HL-60 (cell line): ENCODE measurements at regions not wholly inside any gene's neighbourhood (a gene's known extent, or its start where the extent isn't known, plus 50 kb on each side); places are given as distances from the start of the nearest gene placed in this dataset.
"Not testable (repeated sequence)": the region's sequence is repeated elsewhere in the genome, so short reads cannot be mapped to it uniquely, and the experiment has no call there.

Experiments
- DNase-seq, 2 experiments: peaks; one replicate each; pipeline ENCODE4 v3.0.0-alpha.2; 2010 to 2020; ENCODE audit warnings: low read depth in 1 of 2, low spot score in 1 of 2
- H3K27ac ChIP-seq: fragments of 250-450 bp; sonication (Bioruptor Pico); replicated peaks from 2 replicates; pipeline ENCODE4 v1.5.1; 2020; ENCODE audit warnings: mild to moderate bottlenecking, moderate library complexity
- H3K27me3 ChIP-seq: fragments of 250-450 bp; sonication (Bioruptor Pico); 2 replicates; pipeline ENCODE4 v1.5.1; 2021; ENCODE audit warnings: mild to moderate bottlenecking, moderate library complexity; ENCODE audit not compliant: insufficient read depth, poor library complexity, severe bottlenecking
- H3K4me3 ChIP-seq: replicated peaks from 2 replicates; pipeline ENCODE4 v1.5.1; 2011; ENCODE audit warnings: mild to moderate bottlenecking, control low read depth, low read length; ENCODE audit not compliant: insufficient read depth
- GABPA ChIP-seq: IDR thresholded peaks from 2 replicates; pipeline ENCODE4 v1.6.1; 2012; ENCODE audit warnings: low read depth
- POLR2AphosphoS5 ChIP-seq: IDR thresholded peaks from 2 replicates; pipeline ENCODE4 v1.6.1; 2012; ENCODE audit warnings: low read depth
- SPI1 ChIP-seq: IDR thresholded peaks from 2 replicates; pipeline ENCODE4 v1.6.1; 2012; ENCODE audit warnings: low read depth, mild to moderate bottlenecking, borderline replicate concordance
- TF ChIP-seq, protein P1 (sequence below): IDR thresholded peaks from one replicate; pipeline ENCODE4 v1.5.1; 2011; ENCODE audit warnings: low read length, control low read depth, inconsistent platforms; ENCODE audit not compliant: insufficient read depth
- TF ChIP-seq, protein P2 (sequence below): IDR thresholded peaks from 2 replicates; pipeline ENCODE4 v1.6.1; 2012; ENCODE audit warnings: low read depth; ENCODE audit not compliant: insufficient replicate concordance

DNA sequence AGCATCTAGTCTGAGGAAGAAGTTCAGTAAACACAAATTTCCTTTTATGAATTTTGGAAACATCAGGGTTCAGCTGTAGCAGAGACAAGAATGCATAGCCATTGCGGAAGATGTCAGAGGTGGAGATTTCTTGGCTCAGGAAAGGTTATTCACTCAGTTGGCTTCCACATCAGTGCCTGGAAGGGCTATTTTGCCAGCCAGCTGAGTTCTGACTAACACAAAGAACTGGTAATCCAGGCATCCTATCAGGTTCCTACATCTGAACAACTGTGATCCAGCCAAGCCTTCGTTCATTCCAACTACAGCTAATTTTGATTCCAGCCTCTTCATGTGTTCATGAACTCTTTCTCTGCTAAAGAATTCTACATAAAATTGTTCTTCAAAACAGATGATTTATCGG is 965.6 kb downstream of the XPNPEP1 start:
- H3K27ac ChIP-seq, result no peak overlapping the region
- no peak overlapping the region for H3K4me3 ChIP-seq
- DNase-seq, result no peak
- H3K27me3 ChIP-seq, result no peaks in the 10 kb centered on the region
- TF ChIP-seq, protein P1, sequence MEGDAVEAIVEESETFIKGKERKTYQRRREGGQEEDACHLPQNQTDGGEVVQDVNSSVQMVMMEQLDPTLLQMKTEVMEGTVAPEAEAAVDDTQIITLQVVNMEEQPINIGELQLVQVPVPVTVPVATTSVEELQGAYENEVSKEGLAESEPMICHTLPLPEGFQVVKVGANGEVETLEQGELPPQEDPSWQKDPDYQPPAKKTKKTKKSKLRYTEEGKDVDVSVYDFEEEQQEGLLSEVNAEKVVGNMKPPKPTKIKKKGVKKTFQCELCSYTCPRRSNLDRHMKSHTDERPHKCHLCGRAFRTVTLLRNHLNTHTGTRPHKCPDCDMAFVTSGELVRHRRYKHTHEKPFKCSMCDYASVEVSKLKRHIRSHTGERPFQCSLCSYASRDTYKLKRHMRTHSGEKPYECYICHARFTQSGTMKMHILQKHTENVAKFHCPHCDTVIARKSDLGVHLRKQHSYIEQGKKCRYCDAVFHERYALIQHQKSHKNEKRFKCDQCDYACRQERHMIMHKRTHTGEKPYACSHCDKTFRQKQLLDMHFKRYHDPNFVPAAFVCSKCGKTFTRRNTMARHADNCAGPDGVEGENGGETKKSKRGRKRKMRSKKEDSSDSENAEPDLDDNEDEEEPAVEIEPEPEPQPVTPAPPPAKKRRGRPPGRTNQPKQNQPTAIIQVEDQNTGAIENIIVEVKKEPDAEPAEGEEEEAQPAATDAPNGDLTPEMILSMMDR, result no peak
- TF ChIP-seq, protein P2, sequence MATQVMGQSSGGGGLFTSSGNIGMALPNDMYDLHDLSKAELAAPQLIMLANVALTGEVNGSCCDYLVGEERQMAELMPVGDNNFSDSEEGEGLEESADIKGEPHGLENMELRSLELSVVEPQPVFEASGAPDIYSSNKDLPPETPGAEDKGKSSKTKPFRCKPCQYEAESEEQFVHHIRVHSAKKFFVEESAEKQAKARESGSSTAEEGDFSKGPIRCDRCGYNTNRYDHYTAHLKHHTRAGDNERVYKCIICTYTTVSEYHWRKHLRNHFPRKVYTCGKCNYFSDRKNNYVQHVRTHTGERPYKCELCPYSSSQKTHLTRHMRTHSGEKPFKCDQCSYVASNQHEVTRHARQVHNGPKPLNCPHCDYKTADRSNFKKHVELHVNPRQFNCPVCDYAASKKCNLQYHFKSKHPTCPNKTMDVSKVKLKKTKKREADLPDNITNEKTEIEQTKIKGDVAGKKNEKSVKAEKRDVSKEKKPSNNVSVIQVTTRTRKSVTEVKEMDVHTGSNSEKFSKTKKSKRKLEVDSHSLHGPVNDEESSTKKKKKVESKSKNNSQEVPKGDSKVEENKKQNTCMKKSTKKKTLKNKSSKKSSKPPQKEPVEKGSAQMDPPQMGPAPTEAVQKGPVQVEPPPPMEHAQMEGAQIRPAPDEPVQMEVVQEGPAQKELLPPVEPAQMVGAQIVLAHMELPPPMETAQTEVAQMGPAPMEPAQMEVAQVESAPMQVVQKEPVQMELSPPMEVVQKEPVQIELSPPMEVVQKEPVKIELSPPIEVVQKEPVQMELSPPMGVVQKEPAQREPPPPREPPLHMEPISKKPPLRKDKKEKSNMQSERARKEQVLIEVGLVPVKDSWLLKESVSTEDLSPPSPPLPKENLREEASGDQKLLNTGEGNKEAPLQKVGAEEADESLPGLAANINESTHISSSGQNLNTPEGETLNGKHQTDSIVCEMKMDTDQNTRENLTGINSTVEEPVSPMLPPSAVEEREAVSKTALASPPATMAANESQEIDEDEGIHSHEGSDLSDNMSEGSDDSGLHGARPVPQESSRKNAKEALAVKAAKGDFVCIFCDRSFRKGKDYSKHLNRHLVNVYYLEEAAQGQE, result no peak
- TF ChIP-seq GABPA, result no peak
- no peak for TF ChIP-seq SPI1
- no peak for TF ChIP-seq POLR2AphosphoS5

DNA sequence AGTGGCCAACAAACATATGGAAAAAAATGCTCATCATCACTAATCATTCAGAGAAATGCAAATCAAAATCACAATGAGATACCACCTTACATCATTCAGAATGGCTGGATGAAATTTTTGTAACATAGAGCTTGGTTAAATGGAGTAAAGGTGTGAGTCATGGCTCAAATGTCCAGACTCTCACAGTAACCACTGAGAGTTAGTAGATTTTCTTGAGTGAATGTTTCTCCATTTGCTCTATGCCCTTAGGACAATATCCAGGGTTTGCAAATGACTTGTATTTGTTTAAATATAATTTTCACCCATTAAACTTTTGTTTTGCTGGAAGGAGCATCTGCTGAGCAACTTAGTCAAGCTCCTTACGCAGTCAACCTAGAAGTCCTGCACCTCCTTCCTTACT is 967.2 kb downstream of the XPNPEP1 start:
- DNase-seq, result no peak
- no peak overlapping the region for H3K4me3 ChIP-seq
- no peak overlapping the region for H3K27ac ChIP-seq
- H3K27me3 ChIP-seq, result no peaks in the 10 kb centered on the region
- TF ChIP-seq POLR2AphosphoS5, result no peak
- TF ChIP-seq, protein P2, result no peak
- no peak for TF ChIP-seq SPI1
- TF ChIP-seq, protein P1, result no peak
- no peak for TF ChIP-seq GABPA

DNA sequence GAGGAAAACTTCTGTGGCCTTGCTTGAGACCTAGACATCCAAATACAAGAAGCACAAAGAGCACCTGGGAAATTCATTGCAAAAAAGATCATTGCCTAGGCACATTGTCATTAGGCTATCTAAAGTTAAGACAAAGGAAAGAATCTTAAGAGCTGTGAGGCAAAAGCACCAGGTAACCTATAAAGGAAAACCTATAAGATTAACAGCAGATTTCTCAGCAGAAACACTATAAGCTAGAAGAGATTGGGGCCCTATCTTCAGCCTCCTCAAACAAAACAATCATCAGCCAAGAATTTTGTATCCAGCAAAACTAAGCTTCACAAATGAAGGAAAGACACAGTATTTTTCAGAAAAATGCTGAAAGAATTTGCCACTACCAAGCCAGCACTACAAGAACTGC is 1003.3 kb downstream of the XPNPEP1 start:
- H3K4me3 ChIP-seq, H3K27me3 ChIP-seq, DNase-seq, H3K27ac ChIP-seq: not testable (repeated sequence)

DNA sequence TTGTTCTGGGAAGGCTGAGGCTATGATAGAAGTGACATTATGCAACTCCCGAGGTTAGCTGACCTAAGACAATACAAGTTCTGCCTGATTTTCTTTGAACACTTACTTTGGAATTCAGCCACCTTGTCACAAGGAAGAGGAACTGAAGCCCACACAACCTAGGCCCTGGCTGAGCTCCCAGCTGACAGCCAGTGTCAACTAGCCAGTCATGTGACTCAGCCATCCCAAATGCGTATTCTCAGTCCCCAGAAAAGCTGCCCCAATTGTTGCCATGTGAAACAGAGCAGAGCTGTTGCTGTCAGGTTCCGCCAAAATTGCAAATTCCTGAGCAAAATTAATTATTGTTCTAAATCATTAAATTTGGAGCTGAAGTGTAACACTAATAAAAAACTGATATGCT is 1010.0 kb downstream of the XPNPEP1 start:
- DNase-seq, result no peak
- H3K27me3 ChIP-seq, result peaks cover 2% of the 10 kb centered on the region
- TF ChIP-seq SPI1, result no peak

DNA sequence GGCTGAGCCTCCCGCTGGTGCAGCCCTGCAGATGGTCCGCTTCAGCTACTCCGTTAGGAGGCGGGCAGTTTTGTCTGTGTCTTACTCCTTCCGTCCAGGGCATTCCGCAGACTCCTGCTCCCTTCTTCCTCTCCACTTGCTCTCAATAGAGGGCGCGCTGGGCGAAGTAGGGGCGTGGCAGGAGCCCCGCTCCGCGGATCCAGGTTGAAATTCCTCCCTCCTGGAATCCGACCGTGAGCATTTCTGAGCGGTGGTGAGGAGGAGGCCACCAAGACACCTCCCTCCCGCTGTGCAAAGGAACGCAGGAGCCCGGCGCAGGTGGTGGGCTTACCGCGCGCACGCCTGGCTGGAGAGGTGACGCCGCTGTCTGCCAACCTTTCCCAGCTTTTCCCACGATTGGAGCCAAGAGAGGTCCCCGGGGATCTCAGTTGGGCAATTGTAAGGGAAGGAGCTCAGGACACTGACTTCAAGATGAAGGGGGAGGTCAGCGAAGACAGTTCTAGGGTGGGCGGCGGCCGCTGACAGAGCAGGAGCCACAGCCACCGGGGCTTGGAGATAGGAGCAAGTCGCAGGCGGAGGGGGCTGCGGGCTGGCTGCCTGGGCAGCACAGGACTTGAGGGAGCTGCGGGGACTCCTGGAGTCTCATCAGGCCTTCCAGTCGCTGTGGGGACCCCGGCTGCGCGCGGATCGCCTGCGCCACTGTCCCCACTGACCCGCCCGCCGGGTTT is 1011.3 kb downstream of the XPNPEP1 start:
- Histone ChIP-seq H3K27me3 (peaks cover 2% of the 10 kb centered on the region), H3K27ac (no peak overlapping the region), H3K4me3 (no peak overlapping the region)
- TF ChIP-seq SPI1, result no peak
- no peak for TF ChIP-seq POLR2AphosphoS5
- TF ChIP-seq, protein P1, result no peak
- TF ChIP-seq GABPA, result no peak
- TF ChIP-seq, protein P2, result no peak
- no peak for DNase-seq

More for the DNA sequence above, 1010.0 kb downstream of the XPNPEP1 start:
- Histone ChIP-seq H3K27ac (no peak overlapping the region), H3K4me3 (no peak overlapping the region)
